GM21825 (cell line): ENCODE measurements at regions not wholly inside any gene's neighbourhood (a gene's known extent, or its start where the extent isn't known, plus 50 kb on each side); places are given as distances from the start of the nearest gene placed in this dataset.

Source experiments
- ATAC-seq: cut with Tn5 transposase; IDR thresholded peaks from one replicate; pipeline ENCODE4 v1.9.1; 2021; ENCODE audit warnings: mild to moderate bottlenecking, moderate library complexity; ENCODE audit not compliant: unreplicated experiment

- ATAC-seq: no peak
Observed at GRCh38 chr13:76715621-76716020, 170.6 kb downstream of the KCTD12 start.

GRCh38 chr13:76715075-76715474 lies 171.1 kb downstream of the KCTD12 start:
- ATAC-seq: no peak

GRCh38 chr13:76713280-76713679 lies 172.9 kb downstream of the KCTD12 start:
- no peak for ATAC-seq

- ATAC-seq: no peak
Observed at GRCh38 chr13:76711550-76712182, 174.5 kb downstream of the KCTD12 start.

GRCh38 chr13:76709851-76710250 lies 176.4 kb downstream of the KCTD12 start:
- ATAC-seq: no peak

- no peak for ATAC-seq
Observed at GRCh38 chr13:76708138-76708688, 178.0 kb downstream of the KCTD12 start.

GRCh38 chr13:76707360-76707759 lies 178.8 kb downstream of the KCTD12 start:
- no peak for ATAC-seq

- ATAC-seq: no peak
Observed at GRCh38 chr13:76703621-76704288, 182.4 kb downstream of the KCTD12 start.

GRCh38 chr13:76703216-76703615 lies 183.0 kb downstream of the KCTD12 start:
- no peak for ATAC-seq

- ATAC-seq: no peak
Observed at GRCh38 chr13:76697288-76697687, 188.9 kb downstream of the KCTD12 start.

- ATAC-seq: no peak
Observed at GRCh38 chr13:76696370-76696769, 189.8 kb downstream of the KCTD12 start.

GRCh38 chr13:76693086-76693485 lies 193.1 kb downstream of the KCTD12 start:
- ATAC-seq: no peak

GRCh38 chr13:76692346-76692745 lies 193.9 kb downstream of the KCTD12 start:
- ATAC-seq: no peak

- no peak for ATAC-seq
Observed at GRCh38 chr13:76690611-76691010, 195.6 kb downstream of the KCTD12 start.

- ATAC-seq: no peak
Observed at GRCh38 chr13:76687467-76687866, 198.7 kb downstream of the KCTD12 start.

- ATAC-seq: no peak
Observed at GRCh38 chr13:76685938-76686337, 200.3 kb downstream of the KCTD12 start.

- no peak for ATAC-seq
Observed at GRCh38 chr13:76684336-76684735, 201.9 kb downstream of the KCTD12 start.

GRCh38 chr13:76683854-76684253 lies 202.4 kb downstream of the KCTD12 start:
- ATAC-seq: no peak

GRCh38 chr13:76683168-76683567 lies 203.0 kb downstream of the KCTD12 start:
- ATAC-seq: no peak

- no peak for ATAC-seq
Observed at GRCh38 chr13:76680112-76680511, 206.1 kb downstream of the KCTD12 start.

- ATAC-seq: no peak
Observed at GRCh38 chr13:76677043-76677442, 209.2 kb downstream of the KCTD12 start.

GRCh38 chr13:76672420-76672819 lies 213.8 kb downstream of the KCTD12 start:
- ATAC-seq: no peak
